ENCODE measurements at regions not wholly inside any gene's neighbourhood (a gene's known extent, or its start where the extent isn't known, plus 50 kb on each side); places are given as distances from the start of the nearest gene placed in this dataset.

DNA sequence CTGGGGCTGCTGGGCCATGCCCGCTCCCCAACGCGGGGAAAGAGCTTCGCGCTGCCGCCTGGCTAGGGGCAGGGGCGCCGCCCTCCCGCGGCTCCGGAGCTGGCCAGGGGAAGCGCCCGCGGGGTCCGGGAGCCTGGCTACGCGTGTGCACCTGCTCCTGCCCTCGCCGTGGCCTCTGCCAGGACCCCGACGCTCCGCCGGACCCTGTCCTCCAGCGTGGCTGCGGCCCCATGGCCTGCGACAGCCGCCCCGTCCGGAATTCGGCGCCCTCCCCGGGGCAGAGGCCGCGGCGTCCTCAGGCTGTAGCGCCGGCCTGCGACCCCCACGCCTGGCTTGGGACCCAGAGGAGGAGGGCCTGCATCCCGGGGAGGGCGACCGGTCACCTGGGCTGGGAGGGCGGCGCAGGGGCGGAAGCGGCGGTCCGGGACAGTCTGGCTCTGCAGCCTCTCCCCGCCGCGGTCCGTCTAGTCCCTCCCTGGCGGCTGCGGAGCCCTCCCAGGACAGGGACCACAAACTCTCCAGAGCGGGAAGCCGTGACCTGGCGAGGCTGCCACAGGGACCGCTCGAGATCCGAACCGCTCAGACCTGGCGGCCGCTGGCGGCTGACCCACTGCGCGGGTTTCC, 85.6 kb downstream of the ALG10 start:
- TF ChIP-seq, protein P1, sequence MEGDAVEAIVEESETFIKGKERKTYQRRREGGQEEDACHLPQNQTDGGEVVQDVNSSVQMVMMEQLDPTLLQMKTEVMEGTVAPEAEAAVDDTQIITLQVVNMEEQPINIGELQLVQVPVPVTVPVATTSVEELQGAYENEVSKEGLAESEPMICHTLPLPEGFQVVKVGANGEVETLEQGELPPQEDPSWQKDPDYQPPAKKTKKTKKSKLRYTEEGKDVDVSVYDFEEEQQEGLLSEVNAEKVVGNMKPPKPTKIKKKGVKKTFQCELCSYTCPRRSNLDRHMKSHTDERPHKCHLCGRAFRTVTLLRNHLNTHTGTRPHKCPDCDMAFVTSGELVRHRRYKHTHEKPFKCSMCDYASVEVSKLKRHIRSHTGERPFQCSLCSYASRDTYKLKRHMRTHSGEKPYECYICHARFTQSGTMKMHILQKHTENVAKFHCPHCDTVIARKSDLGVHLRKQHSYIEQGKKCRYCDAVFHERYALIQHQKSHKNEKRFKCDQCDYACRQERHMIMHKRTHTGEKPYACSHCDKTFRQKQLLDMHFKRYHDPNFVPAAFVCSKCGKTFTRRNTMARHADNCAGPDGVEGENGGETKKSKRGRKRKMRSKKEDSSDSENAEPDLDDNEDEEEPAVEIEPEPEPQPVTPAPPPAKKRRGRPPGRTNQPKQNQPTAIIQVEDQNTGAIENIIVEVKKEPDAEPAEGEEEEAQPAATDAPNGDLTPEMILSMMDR (IDR thresholded peaks at IDR 0.05): no peak
- TF ChIP-seq POLR2A (IDR thresholded peaks at IDR 0.05; ENCODE audit: low read depth) (no peak), EP300 (IDR thresholded peaks at IDR 0.05) (no peak), POLR2AphosphoS5 (IDR thresholded peaks at IDR 0.05) (no peak)
